ENCODE measurements at regions not wholly inside any gene's neighbourhood (a gene's known extent, or its start where the extent isn't known, plus 50 kb on each side); places are given as distances from the start of the nearest gene placed in this dataset.

DNA sequence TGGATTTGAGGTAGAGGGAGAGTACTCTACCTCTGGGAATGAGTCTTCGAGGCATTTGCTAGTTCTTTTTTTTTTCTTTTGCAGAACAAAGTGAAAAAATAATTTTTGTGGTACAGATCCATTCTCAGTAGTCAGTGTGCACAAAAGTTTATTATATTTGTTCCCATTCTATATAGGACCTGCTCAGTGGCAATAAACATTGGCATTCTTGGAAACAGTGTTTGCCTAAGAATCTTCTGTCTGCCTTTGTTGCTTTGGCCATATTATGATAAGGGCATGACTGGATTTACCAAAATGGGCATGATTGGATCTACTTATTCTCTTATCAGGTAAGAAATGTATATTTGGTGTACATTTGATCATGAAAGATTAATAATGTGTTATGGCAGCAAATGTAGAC, 583.3 kb downstream of the PLCL1 start:
- DNase-seq: no peak

DNA sequence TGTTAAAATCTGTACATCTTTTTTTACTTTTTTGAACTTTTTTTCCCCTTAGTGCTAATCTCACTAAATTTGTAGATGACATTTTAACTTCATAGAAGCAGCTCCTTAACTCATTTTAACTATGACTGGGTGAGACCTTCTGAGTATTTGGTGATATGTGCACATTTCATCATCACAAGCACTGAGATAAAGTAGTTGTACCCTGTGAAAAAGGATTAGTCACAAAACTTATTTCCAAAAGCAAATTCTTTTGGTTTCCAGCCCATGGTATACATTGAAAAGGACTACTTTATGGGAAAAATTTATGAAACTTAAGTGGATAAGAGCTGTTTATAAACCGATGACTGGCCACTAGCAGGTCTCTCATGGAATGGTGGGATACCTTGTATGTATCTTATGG, 581.5 kb downstream of the PLCL1 start:
- DNase-seq: no peak

DNA sequence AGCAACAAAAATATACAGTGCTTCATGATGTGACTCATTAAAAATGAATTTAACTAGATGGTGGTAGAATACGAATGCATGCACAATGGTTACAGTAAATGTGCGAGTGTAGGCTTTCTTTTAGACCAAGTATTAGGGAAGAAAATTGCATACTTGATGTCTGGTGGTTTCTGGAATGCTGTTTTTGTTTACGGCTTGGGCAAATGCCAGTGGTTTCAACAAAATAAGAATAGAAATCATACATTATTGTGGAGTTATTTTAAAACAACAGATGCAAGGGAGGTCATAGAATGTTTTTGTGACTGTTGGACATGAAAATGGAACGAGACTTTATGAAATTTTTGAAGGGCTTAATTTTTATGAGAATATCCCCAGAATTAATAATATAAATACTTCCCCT, 580.9 kb downstream of the PLCL1 start:
- no peak for DNase-seq

DNA sequence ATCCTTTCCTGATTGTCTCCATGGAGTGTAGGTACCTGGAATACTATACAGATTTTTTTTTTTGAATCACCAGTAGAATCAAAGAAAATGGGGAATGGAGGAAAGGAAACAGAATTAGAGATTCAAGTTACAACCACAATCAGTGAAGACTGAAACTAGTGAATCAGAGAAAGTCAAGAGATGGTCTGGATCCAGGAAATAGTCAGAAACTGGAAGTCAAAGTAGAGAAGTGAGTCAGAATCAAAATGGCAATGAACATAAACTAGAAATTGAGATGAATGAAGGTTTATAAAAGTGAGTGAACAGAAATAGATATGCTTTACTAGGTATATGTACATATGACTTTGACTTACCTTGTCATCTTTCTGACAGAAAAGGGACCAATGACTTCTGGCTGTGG, 579.0 kb downstream of the PLCL1 start:
- DNase-seq: no peak

DNA sequence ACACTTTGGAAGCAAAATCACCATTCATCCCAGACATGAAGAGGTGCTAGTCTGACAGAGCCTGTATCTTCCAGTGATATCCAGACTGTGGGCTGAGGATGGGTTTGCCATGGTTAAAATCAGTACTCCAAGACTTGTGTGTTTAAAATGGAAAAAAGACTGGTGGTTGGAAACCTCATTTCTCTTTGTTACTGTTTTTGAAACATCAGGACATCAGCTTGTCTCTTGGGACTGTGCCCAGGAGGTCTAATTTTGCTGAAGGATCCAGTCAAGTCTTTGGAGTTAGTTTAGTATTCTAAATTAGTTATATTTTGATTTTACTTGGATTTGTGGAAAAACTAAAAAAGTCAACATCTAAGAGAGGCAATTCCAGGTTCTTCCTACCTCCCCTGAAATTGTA, 578.4 kb downstream of the PLCL1 start:
- DNase-seq: no peak

DNA sequence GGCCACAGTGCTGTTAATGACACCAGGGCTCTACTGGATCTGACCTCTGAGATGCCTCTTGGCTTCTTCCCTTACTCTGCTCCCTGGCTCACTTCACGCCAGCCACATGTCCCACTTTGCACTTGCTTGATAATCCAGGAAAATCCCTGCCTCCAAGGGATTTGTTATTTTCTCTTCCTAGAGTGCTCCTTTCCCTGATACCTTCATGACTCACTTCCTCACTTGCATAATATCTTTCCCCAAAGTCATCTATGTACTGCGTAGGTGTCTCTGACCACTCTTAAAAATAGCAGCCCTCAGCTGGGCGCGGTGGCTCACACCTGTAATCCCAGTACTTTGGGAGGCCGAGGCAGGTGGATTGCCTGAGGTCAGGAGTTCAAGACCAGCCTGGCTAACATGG, 572.3 kb downstream of the PLCL1 start:
- DNase-seq: no peak

DNA sequence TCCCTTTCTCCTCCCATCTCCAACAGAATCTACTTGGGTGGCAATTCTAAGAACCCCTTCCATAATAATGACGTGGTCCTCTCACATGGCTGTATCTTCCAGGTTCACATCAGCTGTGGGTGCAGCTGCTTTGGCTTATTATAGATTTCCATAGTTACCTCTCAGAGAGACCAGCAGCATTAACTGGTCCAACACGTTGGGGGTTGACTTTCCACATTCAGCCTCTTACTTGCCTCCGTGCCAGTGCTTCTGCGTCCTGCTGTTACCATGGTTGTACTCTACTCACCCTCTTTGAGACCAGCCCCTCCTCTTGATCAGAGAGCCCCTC, 570.7 kb downstream of the PLCL1 start:
- no peak for DNase-seq

DNA sequence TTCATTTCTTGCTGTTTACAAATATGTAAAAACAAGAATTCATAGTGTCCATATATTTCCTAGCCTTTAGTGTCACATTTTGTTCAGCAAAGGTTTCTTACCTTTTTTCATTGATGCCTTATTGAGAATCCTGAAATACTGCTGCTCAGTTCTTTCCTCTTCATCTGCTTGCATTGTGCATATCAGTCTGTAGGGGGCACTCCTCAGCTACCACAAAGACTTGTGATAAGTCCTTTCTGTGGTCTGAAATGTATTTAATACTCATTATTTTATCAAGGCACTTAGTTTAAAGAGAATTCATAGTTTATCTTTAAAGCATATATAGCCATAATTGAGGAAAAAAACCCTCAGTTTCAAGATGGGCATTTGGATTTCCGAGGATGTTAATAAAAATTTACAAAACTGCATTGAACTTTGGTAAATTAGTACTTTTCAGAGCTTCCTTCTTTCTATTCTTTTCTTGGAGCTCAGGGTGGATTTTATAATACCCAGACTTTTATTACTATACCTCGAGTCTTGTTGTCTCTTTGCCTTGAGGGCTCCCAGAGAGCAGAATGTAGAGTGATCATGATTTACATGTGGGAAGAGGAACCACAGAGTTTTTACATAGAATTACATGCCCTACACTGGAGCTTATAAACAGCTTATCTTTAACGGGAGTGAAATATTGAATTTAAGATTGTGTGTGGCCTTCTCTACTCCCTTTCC, 570.1 kb downstream of the PLCL1 start:
- DNase-seq: peak in 1 of 2 donors; percentile 14

DNA sequence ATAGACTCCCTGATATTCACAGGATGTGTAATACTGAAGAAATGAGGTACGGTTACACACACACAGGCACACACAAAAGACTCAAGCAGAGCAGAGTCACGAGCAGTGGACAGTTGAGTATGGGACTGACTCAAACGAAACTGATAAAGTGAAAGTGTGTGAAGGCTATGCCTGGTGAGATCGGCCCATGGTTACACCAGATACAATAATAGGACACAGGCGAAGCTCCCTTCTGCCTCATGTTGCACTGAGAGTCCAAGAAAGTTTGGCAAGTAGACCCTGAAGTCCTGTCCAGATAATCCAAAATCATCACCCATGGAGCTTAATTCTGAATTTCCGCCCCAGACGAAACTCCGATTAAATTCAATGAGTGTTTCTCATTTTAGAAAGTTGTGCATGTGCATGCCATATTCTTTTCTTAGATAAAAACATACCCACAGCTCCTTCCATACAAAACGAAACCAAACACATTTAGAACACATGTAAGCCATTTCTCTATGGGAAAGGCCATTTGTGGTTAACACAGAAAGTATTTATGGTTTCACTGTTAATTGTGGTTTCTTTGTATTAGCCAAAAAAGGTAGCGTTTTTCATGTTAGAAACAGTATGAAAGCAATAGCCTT, 567.6 kb downstream of the PLCL1 start:
- DNase-seq: no peak

DNA sequence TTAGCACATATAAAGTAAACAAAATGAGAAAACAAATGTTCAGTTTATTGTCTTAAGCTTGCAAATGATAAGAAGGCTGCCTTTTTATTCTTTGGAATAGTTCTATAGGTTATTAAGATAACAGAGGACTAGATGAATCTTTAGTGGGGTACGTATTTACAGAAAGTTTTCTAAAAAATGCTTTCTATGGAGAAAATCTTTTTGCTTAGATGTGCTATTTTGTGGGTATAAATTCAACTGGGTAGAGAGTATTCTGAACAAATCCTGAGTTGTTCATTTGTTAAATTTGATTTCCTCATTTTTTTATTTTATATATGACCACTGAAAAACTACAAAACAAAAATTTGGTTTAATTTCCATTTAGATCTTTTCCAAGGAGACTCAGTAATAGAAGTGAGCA, 566.9 kb downstream of the PLCL1 start:
- no peak for DNase-seq

DNA sequence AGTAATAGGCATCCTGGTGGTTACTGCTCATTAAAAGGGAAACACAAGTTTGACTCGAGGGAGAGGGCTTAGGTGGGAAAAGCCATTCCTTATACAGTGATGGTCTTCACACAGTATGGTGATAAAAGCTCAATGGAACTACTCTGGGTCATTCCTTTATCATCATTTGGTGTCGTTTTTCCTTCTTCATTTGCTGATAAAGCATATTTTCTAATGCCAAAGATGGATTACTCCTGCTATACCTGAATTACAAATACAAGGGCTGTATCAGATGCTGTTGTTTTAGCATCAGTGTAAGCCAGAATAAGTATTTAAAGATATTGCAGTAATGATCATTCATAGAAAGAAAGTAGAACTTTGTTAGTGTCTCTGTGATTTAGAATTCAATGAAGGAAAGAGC, 563.7 kb downstream of the PLCL1 start:
- no peak for DNase-seq

DNA sequence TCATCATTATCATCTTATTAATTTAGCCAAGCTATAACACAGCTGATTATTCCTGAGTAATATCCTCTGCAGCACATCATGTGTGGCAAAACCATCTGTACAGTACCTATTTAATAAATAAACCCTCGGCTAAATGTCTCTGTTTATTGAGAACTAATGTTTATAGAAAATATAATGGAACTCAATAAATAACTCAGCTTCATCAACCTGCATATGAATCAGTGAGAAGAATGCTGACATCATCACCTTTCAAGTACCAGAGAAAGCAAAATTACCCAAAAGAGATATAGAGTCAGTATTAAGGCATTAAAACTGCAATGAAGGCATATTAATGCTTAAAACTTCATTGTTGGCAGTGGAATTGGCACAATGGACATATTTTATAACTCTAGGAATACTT, 558.3 kb downstream of the PLCL1 start:
- no peak for DNase-seq

DNA sequence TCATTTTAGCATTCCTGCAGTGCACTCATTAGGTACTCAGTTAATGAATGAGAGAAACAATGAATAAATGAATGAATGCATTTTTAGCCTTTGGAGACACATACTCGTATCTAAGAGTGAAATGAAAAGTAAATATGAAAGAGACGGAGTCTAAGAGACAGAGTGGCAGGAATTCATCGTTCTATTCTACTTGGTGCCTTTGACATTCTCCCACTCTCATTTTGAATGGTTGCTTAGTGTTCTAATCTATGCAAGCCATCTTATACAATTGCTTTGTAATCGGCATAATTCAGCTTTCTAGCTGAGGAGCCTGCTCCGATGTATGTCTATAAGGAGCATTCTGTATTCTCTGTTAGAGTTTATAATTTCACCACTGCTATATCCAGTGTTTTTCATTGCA, 554.9 kb downstream of the PLCL1 start:
- DNase-seq: no peak

DNA sequence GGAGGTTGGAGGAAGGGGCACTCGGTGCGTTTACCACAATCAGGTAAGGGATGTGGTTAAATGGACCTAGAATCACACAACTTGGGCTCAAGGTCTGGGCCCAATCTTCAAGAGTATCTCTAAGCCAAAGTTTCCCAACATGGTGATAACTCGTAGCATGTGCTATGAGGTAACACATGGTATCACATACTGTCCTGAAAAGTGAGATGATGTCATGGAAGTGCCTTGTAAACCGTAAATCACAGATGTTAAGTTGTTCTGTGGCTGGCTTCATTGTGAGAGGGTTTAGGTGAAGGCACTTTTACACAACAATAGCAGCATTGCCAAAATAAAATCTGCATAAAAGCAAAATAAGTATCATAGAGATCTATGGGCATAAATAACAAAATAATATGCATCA, 551.8 kb downstream of the PLCL1 start:
- no peak for DNase-seq

DNA sequence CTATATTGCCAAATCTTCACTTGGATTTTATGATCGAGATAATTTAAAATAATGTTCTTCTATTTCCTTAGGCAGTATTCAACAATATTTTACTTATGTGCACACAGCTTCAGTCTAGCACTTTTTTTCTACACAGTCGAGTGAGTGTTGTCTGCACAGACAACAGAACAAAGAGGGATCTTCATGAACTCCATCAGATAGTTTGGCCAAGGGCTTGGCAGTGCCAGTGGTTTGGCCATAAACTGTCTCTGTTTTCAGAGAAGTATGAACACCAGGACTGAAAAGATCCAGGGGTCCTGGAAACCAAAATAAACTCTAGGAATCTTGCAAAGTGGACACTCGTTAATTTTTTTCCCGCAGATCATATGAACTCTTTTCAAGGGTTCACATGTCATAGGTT, 547.3 kb downstream of the PLCL1 start:
- no peak for DNase-seq

DNA sequence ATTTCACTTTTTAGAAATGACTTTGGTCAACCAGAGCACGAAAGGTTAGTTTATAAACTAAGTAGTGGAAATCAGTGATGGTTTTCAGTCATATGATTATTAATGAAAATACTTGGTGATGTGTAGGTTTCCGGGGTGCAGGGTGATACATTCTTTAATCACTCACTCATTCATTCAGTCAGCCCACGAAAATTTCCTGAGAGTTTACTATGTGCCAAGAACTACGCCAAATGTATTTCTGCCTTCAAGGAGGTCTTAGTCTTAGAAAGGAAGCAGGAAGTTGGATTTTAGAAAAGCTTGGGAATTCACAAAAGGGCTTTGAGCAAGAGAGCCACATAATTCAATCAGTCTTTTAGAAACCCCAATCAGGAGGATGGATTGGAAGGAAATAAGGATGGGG, 543.6 kb downstream of the PLCL1 start:
- DNase-seq: no peak

DNA sequence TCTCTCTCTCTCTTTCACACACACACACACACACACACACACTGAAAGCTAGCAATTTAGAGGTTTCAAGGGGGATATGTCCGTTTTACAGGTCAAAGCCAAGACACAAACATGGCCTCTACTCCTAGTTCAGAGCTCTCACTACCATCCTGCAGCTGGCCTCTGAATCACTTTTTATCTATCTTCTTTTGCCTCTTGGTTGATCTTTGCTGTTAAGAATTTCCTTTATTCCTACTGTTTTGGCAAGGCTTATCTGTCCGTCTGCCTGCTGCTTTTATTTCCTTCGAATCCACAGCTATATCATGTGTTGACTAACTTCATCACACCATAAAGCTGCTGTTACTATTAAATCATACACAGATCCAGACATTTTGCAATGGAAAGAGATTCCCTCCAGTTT, 543.0 kb downstream of the PLCL1 start:
- no peak for DNase-seq

DNA sequence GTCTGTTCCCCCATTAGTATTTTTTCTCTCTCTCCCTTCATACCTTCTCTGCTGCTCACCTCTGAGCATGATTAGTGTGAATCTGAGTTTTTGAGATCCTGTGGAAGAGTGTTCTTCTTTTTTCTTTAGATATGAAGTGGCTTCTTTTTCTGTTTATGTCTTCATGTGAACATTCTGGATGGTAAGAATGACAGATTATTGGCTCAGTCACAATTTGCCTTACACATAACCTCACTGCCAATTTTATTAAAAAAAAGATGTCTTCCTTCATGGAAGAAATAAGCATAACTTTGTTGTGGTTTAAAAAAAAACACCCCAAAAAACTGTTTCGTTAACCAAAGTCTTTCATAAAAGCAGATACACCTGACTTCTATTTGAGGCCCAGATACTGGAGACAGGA, 539.1 kb downstream of the PLCL1 start:
- no peak for DNase-seq

DNA sequence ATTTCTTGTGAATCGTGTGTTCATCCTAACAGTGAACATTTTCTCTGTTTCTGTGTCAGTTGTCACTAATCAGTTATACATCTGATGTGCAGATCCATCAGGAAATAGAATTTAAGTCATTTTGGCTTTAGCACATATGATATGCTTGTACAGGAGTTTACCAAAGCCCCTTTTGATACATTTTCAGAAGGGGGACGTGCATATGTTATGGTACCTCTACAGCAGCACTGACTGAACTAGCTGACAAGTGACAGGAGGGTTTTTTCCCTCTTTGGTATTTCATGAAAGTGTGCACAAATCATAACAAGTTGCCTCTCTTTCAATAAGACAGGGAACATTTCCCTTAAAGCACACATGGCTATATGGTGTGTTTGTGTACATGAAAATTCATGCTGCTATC, 536.5 kb downstream of the PLCL1 start:
- DNase-seq: no peak

DNA sequence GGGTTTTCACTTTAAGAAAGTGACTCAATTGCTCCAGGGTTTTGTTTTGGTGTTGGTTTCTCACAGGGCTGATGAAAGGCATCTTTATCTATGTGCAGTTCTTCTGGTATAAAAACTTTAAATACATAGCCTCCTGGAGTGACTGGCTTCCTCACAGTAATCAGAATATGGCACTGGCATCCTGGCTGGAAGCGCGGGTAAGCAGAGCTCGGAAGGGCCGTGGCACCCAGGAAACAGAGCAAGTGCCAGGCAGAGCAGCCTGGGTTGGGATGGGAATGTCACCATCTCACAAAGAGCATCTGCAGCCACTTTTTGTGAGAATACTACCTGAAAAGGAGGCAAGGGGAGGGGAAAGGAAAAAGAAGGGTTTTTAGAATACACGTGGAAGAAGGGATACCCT, 534.7 kb downstream of the PLCL1 start:
- no peak for DNase-seq

DNA sequence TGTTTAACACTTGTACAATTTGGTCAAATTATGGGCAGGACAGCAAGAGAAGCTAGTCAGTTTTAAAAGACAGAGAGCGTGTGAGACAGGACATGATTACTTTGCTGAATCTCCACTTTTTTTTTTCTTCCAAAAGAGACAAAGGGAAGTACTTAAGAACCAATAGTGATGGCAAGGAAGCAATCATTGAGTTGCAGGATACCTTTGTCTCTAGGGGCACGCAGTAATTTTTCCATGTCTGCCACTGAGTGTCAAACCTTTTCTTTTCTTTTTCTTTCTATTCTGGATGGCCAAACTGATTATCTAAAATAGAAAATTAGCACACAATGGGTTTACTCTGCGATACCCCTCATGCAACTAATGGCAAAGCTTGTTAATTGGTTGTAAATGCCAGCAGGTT, 533.0 kb downstream of the PLCL1 start:
- no peak for DNase-seq

DNA sequence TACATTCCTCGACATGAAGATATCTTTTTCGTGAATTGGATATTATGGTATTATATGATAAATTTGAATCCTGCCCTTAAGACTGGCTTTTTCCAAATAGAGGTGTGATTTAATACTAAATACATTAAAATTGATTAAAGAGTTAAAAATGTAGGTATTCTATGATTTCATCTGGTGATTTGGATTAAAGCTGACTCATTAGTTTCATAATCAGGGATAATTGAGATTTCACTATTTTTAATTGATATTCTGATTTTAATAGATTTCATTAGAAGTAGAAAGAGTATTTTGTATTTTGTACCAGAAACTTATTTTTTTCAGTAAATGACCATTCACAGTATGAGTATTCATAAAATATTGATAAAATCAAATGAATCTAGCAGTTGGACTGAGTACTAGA, 524.1 kb downstream of the PLCL1 start:
- no peak for DNase-seq

DNA sequence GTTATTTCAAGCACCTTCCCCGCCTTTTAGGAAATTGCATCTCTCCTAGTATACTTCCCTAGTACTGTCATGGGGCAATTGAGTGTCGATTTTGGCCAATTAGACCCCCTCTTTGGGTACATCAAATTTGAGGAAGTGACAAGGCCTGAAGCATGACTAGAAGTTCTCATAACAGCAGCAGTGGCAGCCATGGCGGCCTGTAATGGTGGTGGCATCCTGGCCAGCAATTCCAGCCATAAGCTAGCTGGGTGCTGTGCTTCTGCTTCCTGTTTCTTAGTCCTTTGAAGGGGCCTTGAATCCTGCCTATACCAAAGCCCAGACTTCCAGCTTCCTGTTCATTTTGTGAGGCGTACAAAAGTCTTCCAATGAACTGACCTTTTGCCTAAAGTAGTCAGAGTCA, 523.1 kb downstream of the PLCL1 start:
- DNase-seq: no peak

DNA sequence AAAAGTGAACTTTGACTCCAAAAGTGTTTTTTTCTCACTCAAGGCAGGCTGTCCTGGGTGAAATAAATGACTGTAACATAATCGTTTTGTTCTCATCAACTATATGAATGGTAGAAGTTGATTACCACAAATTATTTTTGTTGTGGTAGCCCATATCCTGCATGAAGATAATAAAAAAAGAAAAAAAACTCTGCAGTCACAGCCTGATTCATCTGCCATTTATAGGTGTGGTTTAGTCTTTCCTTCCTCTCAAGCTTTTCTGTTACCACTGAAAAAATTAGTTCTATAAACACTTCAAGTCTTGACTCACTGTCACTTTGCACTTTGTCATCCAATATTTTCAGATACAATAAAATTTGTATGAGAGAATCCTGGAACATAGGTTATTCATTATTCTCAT, 522.0 kb downstream of the PLCL1 start:
- peak in 1 of 2 donors; percentile 44 for DNase-seq

DNA sequence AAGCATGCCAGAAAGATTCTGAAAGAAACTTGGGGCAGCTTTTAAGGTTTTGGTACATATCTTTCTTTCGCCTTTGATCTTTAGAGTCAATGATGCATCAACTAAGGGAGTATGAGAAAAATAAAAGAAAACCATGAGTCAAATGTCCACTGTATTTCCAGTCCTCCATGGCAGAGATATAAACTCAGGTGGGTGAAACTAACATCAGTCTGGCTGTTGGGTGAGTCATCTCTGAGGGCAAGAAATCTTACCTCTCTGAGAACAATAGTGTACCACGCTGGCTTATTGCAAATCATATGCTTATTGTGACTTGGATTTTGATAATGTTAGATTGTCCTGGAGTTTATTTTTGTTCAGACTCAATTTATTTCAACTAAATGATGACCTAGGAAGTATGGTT, 521.0 kb downstream of the PLCL1 start:
- DNase-seq: no peak

Data from CD4-positive, alpha-beta T cell treated with Interferon alpha-2 for 1 hour (primary cell).